ENCODE measurements at regions not wholly inside any gene's neighbourhood (a gene's known extent, or its start where the extent isn't known, plus 50 kb on each side); places are given as distances from the start of the nearest gene placed in this dataset.

- DNase-seq (ENCODE audit: low read depth, low spot score), result peak; percentile 61
These were observed 197.6 kb downstream of the BCOR start for GRCh38 chrX:39899856-39900776.

- DNase-seq (ENCODE audit: low read depth, low spot score), result peak; percentile 34
These were observed 197.0 kb downstream of the BCOR start for GRCh38 chrX:39900777-39901170.

GRCh38 chrX:39903343-39903742 lies 194.4 kb downstream of the BCOR start:
- peak; percentile 55 for DNase-seq (ENCODE audit: low read depth, low spot score)

- peak; percentile 72 for DNase-seq (ENCODE audit: low read depth, low spot score)
These were observed 193.8 kb downstream of the BCOR start for GRCh38 chrX:39903937-39904336.

- peak; percentile 76 for DNase-seq (ENCODE audit: low read depth, low spot score)
These were observed 192.8 kb downstream of the BCOR start for GRCh38 chrX:39904816-39905537.

GRCh38 chrX:39905538-39905891 lies 192.2 kb downstream of the BCOR start:
- DNase-seq (ENCODE audit: low read depth, low spot score), result no peak

GRCh38 chrX:39905946-39906345 lies 191.8 kb downstream of the BCOR start:
- DNase-seq (ENCODE audit: low read depth, low spot score), result no peak

GRCh38 chrX:39907964-39908661 lies 189.6 kb downstream of the BCOR start:
- DNase-seq (ENCODE audit: low read depth, low spot score), result peak; percentile 92

- no peak for DNase-seq (ENCODE audit: low read depth, low spot score)
These were observed 187.8 kb downstream of the BCOR start for GRCh38 chrX:39909996-39910395.

GRCh38 chrX:39910651-39911050 lies 187.1 kb downstream of the BCOR start:
- DNase-seq (ENCODE audit: low read depth, low spot score), result no peak

GRCh38 chrX:39911278-39911897 lies 186.4 kb downstream of the BCOR start:
- DNase-seq (ENCODE audit: low read depth, low spot score), result no peak

- DNase-seq (ENCODE audit: low read depth, low spot score), result no peak
These were observed 185.6 kb downstream of the BCOR start for GRCh38 chrX:39912126-39912525.

- DNase-seq (ENCODE audit: low read depth, low spot score), result no peak
These were observed 182.7 kb downstream of the BCOR start for GRCh38 chrX:39915081-39915480.

- no peak for DNase-seq (ENCODE audit: low read depth, low spot score)
These were observed 182.2 kb downstream of the BCOR start for GRCh38 chrX:39915596-39915995.

- no peak for DNase-seq (ENCODE audit: low read depth, low spot score)
These were observed 175.9 kb downstream of the BCOR start for GRCh38 chrX:39921838-39922237.

GRCh38 chrX:39922488-39922887 lies 175.3 kb downstream of the BCOR start:
- no peak for DNase-seq (ENCODE audit: low read depth, low spot score)

GRCh38 chrX:39922926-39923325 lies 174.8 kb downstream of the BCOR start:
- DNase-seq (ENCODE audit: low read depth, low spot score), result no peak

- DNase-seq (ENCODE audit: low read depth, low spot score), result no peak
These were observed 170.4 kb downstream of the BCOR start for GRCh38 chrX:39927380-39927779.

GRCh38 chrX:39928704-39929378 lies 168.9 kb downstream of the BCOR start:
- DNase-seq (ENCODE audit: low read depth, low spot score), result no peak

GRCh38 chrX:39929379-39930025 lies 168.3 kb downstream of the BCOR start:
- DNase-seq (ENCODE audit: low read depth, low spot score), result no peak
